Upper lobe of left lung (tissue), 4 donors: ENCODE measurements at regions not wholly inside any gene's neighbourhood (a gene's known extent, or its start where the extent isn't known, plus 50 kb on each side); places are given as distances from the start of the nearest gene placed in this dataset.

Source experiments
- CTCF ChIP-seq, 6 experiments: fragments of 450-650 bp in 4 of 6; fragments of 200-600 bp in 2 of 6; sonication (generic) in 2 of 6; IDR thresholded peaks; one replicate each; pipeline ENCODE4 v1.5.1; 2016 to 2019; ENCODE audit warnings: antibody characterized with exemption in 6 of 6
- POLR2A ChIP-seq, 4 donors: fragments of 450-650 bp; IDR thresholded peaks; one replicate each; pipeline ENCODE4 v1.5.1; 2016 to 2017; ENCODE audit warnings: antibody characterized with exemption in 4 of 4, mild to moderate bottlenecking in 2 of 4

DNA sequence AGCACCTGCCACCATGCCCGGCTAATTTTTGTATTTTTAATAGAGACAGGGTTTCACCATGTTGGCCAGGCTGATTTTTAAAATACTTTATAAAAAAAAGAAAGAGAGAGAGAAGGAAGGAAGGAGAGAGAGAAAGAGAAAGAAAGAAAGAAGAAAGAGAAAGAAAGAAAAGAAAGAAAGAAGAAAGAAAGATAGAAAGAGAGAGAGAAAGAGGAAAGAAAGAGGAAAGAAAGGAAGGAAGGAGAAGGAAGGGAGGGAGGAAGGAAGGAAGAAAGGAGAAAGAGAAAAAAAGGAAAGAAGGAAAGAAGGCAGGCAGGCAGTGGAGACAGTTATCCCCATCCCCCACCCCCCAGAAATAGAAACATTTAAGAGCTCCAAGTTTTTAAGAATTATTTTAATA is 69.9 kb downstream of the TOMM20 start:
- TF ChIP-seq CTCF (IDR thresholded peaks at IDR 0.05): no peak
- TF ChIP-seq POLR2A (IDR thresholded peaks at IDR 0.05): no peak
